Lower leg skin (tissue), 3 donors: ENCODE measurements at regions not wholly inside any gene's neighbourhood (a gene's known extent, or its start where the extent isn't known, plus 50 kb on each side); places are given as distances from the start of the nearest gene placed in this dataset.

ENCODE experiments used
- POLR2A ChIP-seq, 2 donors: fragments of 450-650 bp; IDR thresholded peaks; one replicate each; pipeline ENCODE4 v1.6.1; 2016 to 2017; ENCODE audit warnings: antibody characterized with exemption in 2 of 2, mild to moderate bottlenecking in 1 of 2, moderate library complexity in 1 of 2
- TF ChIP-seq, protein P1 (sequence below), 3 donors: fragments of 450-650 bp; IDR thresholded peaks; one replicate each; pipeline ENCODE4 v1.5.1; 2016; ENCODE audit warnings: antibody characterized with exemption in 3 of 3, mild to moderate bottlenecking in 3 of 3, moderate library complexity in 2 of 3

DNA sequence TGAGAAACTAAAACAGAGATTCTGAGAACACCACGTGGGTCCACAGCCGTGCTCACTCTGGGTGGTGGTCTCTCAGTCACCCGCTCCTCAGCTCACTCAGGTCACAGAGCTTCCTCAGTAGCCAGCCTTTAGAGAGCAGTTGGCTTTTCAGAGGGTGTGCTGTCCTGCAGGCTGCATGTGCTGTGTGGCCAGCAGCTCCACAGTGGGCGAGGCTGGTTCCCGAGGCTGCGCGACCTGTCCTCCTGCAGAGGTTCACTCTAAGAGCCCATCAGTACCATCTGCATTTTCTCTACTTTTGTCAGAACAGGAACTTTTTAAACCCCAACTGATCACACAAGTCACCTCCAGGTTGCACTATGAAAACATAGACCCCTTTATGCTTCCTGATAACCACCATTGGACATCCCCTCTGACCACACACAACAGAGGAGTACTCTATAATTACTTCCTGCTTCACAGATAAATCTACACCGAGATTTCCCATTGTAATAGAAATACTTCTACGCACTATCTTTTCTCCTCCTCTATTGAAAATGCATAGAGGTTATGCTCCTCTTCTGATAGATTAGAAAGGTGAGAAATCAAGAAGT, 93.1 kb downstream of the GYPC start:
- TF ChIP-seq, protein P1, sequence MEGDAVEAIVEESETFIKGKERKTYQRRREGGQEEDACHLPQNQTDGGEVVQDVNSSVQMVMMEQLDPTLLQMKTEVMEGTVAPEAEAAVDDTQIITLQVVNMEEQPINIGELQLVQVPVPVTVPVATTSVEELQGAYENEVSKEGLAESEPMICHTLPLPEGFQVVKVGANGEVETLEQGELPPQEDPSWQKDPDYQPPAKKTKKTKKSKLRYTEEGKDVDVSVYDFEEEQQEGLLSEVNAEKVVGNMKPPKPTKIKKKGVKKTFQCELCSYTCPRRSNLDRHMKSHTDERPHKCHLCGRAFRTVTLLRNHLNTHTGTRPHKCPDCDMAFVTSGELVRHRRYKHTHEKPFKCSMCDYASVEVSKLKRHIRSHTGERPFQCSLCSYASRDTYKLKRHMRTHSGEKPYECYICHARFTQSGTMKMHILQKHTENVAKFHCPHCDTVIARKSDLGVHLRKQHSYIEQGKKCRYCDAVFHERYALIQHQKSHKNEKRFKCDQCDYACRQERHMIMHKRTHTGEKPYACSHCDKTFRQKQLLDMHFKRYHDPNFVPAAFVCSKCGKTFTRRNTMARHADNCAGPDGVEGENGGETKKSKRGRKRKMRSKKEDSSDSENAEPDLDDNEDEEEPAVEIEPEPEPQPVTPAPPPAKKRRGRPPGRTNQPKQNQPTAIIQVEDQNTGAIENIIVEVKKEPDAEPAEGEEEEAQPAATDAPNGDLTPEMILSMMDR (IDR thresholded peaks at IDR 0.05) = no peak
- no peak for TF ChIP-seq POLR2A (IDR thresholded peaks at IDR 0.05)
